ENCODE measurements at regions not wholly inside any gene's neighbourhood (a gene's known extent, or its start where the extent isn't known, plus 50 kb on each side); places are given as distances from the start of the nearest gene placed in this dataset.

GRCh38 chr16:9465161-9465560 is 373.7 kb downstream of the HAPSTR1 start (continued):
- no peak for TF ChIP-seq TFAP4 (CRISPR knock-in tag; IDR thresholded peaks at IDR 0.05; ENCODE audit: borderline replicate concordance)
- TF ChIP-seq HDAC2 (IDR thresholded peaks at IDR 0.05), result no peak
- no peak for TF ChIP-seq IFI16 (CRISPR knock-in tag; IDR thresholded peaks at IDR 0.05)

GRCh38 chr16:9469512-9469911 is 378.1 kb downstream of the HAPSTR1 start:
- intact Hi-C loops (cut with micrococcal nuclease), result no loop called here
- DNase-seq (ENCODE audit: extremely low read depth in 1 of 4, low spot score in 3 of 4), result no peak
- no TSS peak for BruUV-seq (replicated peaks)
- H3K9me3 ChIP-seq (replicated peaks; ENCODE audit: control insufficient read depth, insufficient read depth, low read depth, low read length), result no peaks in the 10 kb centered on the region
- ATAC-seq, result no peak
- ChIA-PET CTCF (ENCODE audit: low intra/inter-chr PET ratio) (no interaction called here), POLR2A (no interaction called here)
- H3K4me2 ChIP-seq (ENCODE audit: insufficient read depth, low read length), result no peak overlapping the region
- no peaks in the 10 kb centered on the region for H4K20me1 ChIP-seq (replicated peaks; ENCODE audit: control insufficient read depth, insufficient read depth, low read length)
- H3K27me3 ChIP-seq (ENCODE audit: control insufficient read depth in 2 of 2, insufficient read depth in 2 of 2, low read length in 2 of 2), result no peaks in the 10 kb centered on the region; a peak in 1 of 5 replicates
- no peaks in the 10 kb centered on the region for H3K9me1 ChIP-seq (ENCODE audit: control insufficient read depth, insufficient read depth, low read length)
- no peak overlapping the region for H2AFZ ChIP-seq (ENCODE audit: low read depth, low read length)
- in situ Hi-C loops (cut with MboI), result no loop called here
- FAIRE-seq, result no peak
- no peaks in the 10 kb centered on the region for H3K79me2 ChIP-seq (ENCODE audit: control insufficient read depth, insufficient read depth, low read length)
- H3K36me3 ChIP-seq (ENCODE audit: control insufficient read depth, insufficient read depth, low read length), result no peaks in the 10 kb centered on the region
- H3K4me3 ChIP-seq, result no peak overlapping the region
- no peak overlapping the region for H3K9ac ChIP-seq (ENCODE audit: insufficient read depth in 1 of 2, low read depth in 2 of 2, low read length in 2 of 2)
- no peaks in the 10 kb centered on the region for H3K4me1 ChIP-seq (replicated peaks in 1 of 2; ENCODE audit: control insufficient read depth in 2 of 2, insufficient read depth in 2 of 2, low read length in 2 of 2)
- H3K27ac ChIP-seq (ENCODE audit: extremely low read depth, low read depth, low read length), result no peak overlapping the region
- TF ChIP-seq NR0B1 (IDR thresholded peaks at IDR 0.05; ENCODE audit: partially characterized antibody) (no peak), SAFB (IDR thresholded peaks at IDR 0.05; ENCODE audit: borderline replicate concordance, low read depth, low read length) (no peak), ATF6 (CRISPR knock-in tag; IDR thresholded peaks at IDR 0.05) (no peak), ZNF79 (CRISPR knock-in tag; IDR thresholded peaks at IDR 0.05; ENCODE audit: low read depth) (no peak), HLTF (IDR thresholded peaks at IDR 0.05) (no peak), CHAMP1 (IDR thresholded peaks at IDR 0.05) (no peak), BRCA1 (IDR thresholded peaks at IDR 0.05) (no peak), BRCA1 (CRISPR knock-in tag; IDR thresholded peaks at IDR 0.05) (no peak), LCOR (CRISPR knock-in tag; IDR thresholded peaks at IDR 0.05) (no peak), ZNF121 (CRISPR knock-in tag; conservative IDR thresholded peaks at IDR 0.05) (no peak), SMARCA4 (IDR thresholded peaks at IDR 0.05) (no peak), U2AF2 (optimal IDR thresholded peaks at IDR 0.05; ENCODE audit: low read depth, low read length) (no peak)
- TF ChIP-seq, protein P1, sequence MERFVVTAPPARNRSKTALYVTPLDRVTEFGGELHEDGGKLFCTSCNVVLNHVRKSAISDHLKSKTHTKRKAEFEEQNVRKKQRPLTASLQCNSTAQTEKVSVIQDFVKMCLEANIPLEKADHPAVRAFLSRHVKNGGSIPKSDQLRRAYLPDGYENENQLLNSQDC (CRISPR knock-in tag; IDR thresholded peaks at IDR 0.05), result no peak
